Gastrocnemius medialis (tissue), 4 donors: ENCODE measurements at regions not wholly inside any gene's neighbourhood (a gene's known extent, or its start where the extent isn't known, plus 50 kb on each side); places are given as distances from the start of the nearest gene placed in this dataset.

Experiments
- CTCF ChIP-seq, 5 experiments: fragments of 450-650 bp in 3 of 5; fragments of 200-600 bp in 2 of 5; sonication (generic) in 2 of 5; IDR thresholded peaks in 4 of 5; conservative IDR thresholded peaks in 1 of 5; 1 replicate in 4 of 5; 2 replicates in 1 of 5; pipeline ENCODE4 v1.5.1; 2016 to 2019; ENCODE audit warnings: antibody characterized with exemption in 5 of 5, mild to moderate bottlenecking in 3 of 5, moderate library complexity in 3 of 5
- POLR2A ChIP-seq, 2 donors: fragments of 450-650 bp; IDR thresholded peaks; one replicate each; pipeline ENCODE4 v1.6.1; 2017; ENCODE audit warnings: antibody characterized with exemption in 2 of 2, mild to moderate bottlenecking in 2 of 2, moderate library complexity in 2 of 2

- TF ChIP-seq CTCF (IDR thresholded peaks at IDR 0.05 in 4 of 5, conservative IDR thresholded peaks at IDR 0.05 in 1 of 5) (no peak), POLR2A (IDR thresholded peaks at IDR 0.05) (no peak)
Measured at GRCh38 chr6:150307520-150307919, 61.3 kb upstream of the IYD start.
